EH (cell line): ENCODE measurements at regions not wholly inside any gene's neighbourhood (a gene's known extent, or its start where the extent isn't known, plus 50 kb on each side); places are given as distances from the start of the nearest gene placed in this dataset.
"Not testable (repeated sequence)": the region's sequence is repeated elsewhere in the genome, so short reads cannot be mapped to it uniquely, and the experiment has no call there.

Experiments used
- DNase-seq: peaks from one replicate; pipeline ENCODE4 v3.0.0-alpha.2; 2015; ENCODE audit warnings: low read depth

- peak; percentile 59 for DNase-seq
These were observed 163.7 kb downstream of the ESM1 start for GRCh38 chr5:54821445-54822323.

GRCh38 chr5:54820346-54821134, 164.9 kb downstream of the ESM1 start:
- peak; percentile 89 for DNase-seq

GRCh38 chr5:54807421-54807820, 178.0 kb downstream of the ESM1 start:
- peak; percentile 78 for DNase-seq

GRCh38 chr5:54804521-54804920, 180.9 kb downstream of the ESM1 start:
- DNase-seq = no peak

GRCh38 chr5:54804086-54804485, 181.3 kb downstream of the ESM1 start:
- no peak for DNase-seq

- DNase-seq = no peak
These were observed 181.9 kb downstream of the ESM1 start for GRCh38 chr5:54803471-54804011.

- DNase-seq = no peak
These were observed 185.7 kb downstream of the ESM1 start for GRCh38 chr5:54799645-54800044.

- DNase-seq = no peak
These were observed 189.6 kb downstream of the ESM1 start for GRCh38 chr5:54795777-54796176.

- no peak for DNase-seq
These were observed 190.1 kb downstream of the ESM1 start for GRCh38 chr5:54795284-54795683.

GRCh38 chr5:54794135-54794975, 191.0 kb downstream of the ESM1 start:
- DNase-seq = no peak

GRCh38 chr5:54793468-54794134, 191.8 kb downstream of the ESM1 start:
- peak; percentile 39 for DNase-seq

GRCh38 chr5:54792611-54793404, 192.6 kb downstream of the ESM1 start:
- DNase-seq = peak; percentile 54

GRCh38 chr5:54787910-54788309, 197.5 kb downstream of the ESM1 start:
- DNase-seq = not testable (repeated sequence)

- DNase-seq = peak; percentile 65
These were observed 199.4 kb downstream of the ESM1 start for GRCh38 chr5:54785729-54786591.

- peak; percentile 56 for DNase-seq
These were observed 206.6 kb downstream of the ESM1 start for GRCh38 chr5:54778783-54779182.

- DNase-seq = no peak
These were observed 209.7 kb downstream of the ESM1 start for GRCh38 chr5:54775645-54776044.

GRCh38 chr5:54774281-54775170, 210.9 kb downstream of the ESM1 start:
- DNase-seq = peak; percentile 58

GRCh38 chr5:54772684-54773083, 212.7 kb downstream of the ESM1 start:
- DNase-seq = no peak
